ENCODE measurements at regions not wholly inside any gene's neighbourhood (a gene's known extent, or its start where the extent isn't known, plus 50 kb on each side); places are given as distances from the start of the nearest gene placed in this dataset.

DNA sequence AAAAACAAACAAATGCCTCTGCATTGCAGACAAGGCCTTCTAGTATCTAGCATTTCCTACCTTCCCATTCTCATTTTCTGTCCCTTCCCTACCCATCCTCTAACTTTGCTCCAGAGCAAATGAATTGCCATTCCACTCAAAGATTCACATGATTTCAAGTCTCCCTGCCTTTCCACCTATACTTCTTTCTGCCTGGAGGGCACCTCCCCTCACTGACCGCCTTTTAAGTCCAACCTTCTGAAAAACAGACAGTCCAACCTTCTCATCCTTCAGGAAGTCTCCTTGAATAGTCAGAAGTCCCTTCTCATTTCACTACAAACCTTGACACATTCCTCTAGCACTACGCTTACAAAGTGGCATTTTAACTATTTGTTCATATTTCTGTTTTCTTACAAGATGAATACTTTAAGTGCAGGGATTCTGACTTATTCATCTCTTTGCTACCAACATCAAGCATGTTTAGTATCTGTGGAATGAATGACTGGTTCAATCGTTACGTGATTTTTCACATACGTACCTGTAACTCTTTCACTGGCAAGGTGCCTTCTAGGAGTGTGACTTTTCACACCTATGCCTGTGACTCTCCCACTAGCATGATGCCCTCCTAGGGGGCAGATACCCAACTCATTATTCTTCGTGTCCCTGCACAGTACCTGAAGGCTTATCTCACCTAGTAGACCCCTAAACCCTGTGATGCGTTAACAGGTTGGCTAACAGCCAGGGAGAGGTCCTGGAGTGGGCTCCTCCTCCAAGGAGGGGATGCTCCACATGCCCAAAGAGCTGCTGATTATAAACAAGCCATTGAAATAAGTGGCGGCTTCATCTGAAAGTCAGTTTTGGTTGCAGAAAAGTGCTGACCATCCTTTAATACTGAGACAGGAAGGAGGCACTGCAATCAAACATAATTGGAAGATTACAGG lies 356.2 kb downstream of the MYCN start:
- H3K56ac ChIP-seq (ENCODE audit: extremely low read depth, insufficient read depth, low read length): no peak overlapping the region
- H4K5ac ChIP-seq (ENCODE audit: low read depth, low read length): no peak overlapping the region
- WGBS, 2 experiments (ENCODE audit: extremely low coverage in 2 of 2, insufficient read length in 1 of 2): no CpG with 5 or more reads among the region's 8 CpGs
- H3K4me1 ChIP-seq (ENCODE audit: control insufficient read depth, insufficient read depth, low read length): no peaks in the 10 kb centered on the region
- no peak overlapping the region for H2AFZ ChIP-seq (replicated peaks; ENCODE audit: low read length, poor library complexity)
- POLR2A ChIA-PET (ENCODE audit: unreplicated experiment): no interaction called here
- no peak overlapping the region for H3K4me2 ChIP-seq (ENCODE audit: low read depth, low read length)
- H4K91ac ChIP-seq (ENCODE audit: insufficient read depth, low read depth, low read length): no peak overlapping the region
- no peak overlapping the region for H4K8ac ChIP-seq (ENCODE audit: low read depth in 2 of 2, low read length in 2 of 2)
- dilution Hi-C loops (cut with HindIII; ENCODE audit: low sequenced_read_pairs, unreplicated experiment): no loop called here
- no peak overlapping the region for H3K27ac ChIP-seq (ENCODE audit: insufficient read depth, low read length)
- no peak overlapping the region for H3K4ac ChIP-seq (ENCODE audit: low read depth, low read length)
- BruUV-seq (replicated peaks): no TSS peak
- in situ Hi-C loops (cut with MboI; ENCODE audit: low sequenced_read_pairs): no loop called here
- no peak overlapping the region for H2AK9ac ChIP-seq (replicated peaks; ENCODE audit: low read depth, low read length, poor library complexity)
- no peak overlapping the region for H3K4me3 ChIP-seq (ENCODE audit: insufficient read depth, low read depth, low read length)
- H3K79me1 ChIP-seq (ENCODE audit: low read depth in 1 of 2, low read length in 2 of 2): no peaks in the 10 kb centered on the region
- H4K20me1 ChIP-seq (ENCODE audit: insufficient read depth, low read length): no peaks in the 10 kb centered on the region
- H3K18ac ChIP-seq (ENCODE audit: low read depth, low read length): no peak overlapping the region
- H2BK15ac ChIP-seq (ENCODE audit: low read depth, low read length): no peak overlapping the region
- no peaks in the 10 kb centered on the region for H3K9me1 ChIP-seq (ENCODE audit: insufficient read depth, low read length)
- intact Hi-C loops (cut with micrococcal nuclease): no loop called here
- no peak overlapping the region for H2BK5ac ChIP-seq (ENCODE audit: low read depth, low read length, poor library complexity, severe bottlenecking)
- no peak for ATAC-seq (ENCODE audit: low read depth)
- no peak overlapping the region for H2AK5ac ChIP-seq (ENCODE audit: low read depth, low read length)
- no peak overlapping the region for H2BK120ac ChIP-seq (ENCODE audit: low read depth, low read length)
- H3K27me3 ChIP-seq (ENCODE audit: control insufficient read depth, insufficient read depth, low read length): no peaks in the 10 kb centered on the region
- CTCF ChIA-PET: no interaction called here
- no peak overlapping the region for H3K14ac ChIP-seq (replicated peaks; ENCODE audit: low read depth, low read length)
- peaks cover 14% of the 10 kb centered on the region for H3K9me3 ChIP-seq (ENCODE audit: control insufficient read depth, insufficient read depth, low read length)
- no peak overlapping the region for H3K9ac ChIP-seq (ENCODE audit: low read depth, low read length)
- TF ChIP-seq, protein P1, sequence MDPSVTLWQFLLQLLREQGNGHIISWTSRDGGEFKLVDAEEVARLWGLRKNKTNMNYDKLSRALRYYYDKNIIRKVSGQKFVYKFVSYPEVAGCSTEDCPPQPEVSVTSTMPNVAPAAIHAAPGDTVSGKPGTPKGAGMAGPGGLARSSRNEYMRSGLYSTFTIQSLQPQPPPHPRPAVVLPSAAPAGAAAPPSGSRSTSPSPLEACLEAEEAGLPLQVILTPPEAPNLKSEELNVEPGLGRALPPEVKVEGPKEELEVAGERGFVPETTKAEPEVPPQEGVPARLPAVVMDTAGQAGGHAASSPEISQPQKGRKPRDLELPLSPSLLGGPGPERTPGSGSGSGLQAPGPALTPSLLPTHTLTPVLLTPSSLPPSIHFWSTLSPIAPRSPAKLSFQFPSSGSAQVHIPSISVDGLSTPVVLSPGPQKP (IDR thresholded peaks at IDR 0.05; ENCODE audit: borderline replicate concordance, low read depth, low read length): no peak
- TF ChIP-seq MAZ (IDR thresholded peaks at IDR 0.05; ENCODE audit: borderline replicate concordance, low read depth, low read length) (no peak), BHLHE40 (IDR thresholded peaks at IDR 0.05; ENCODE audit: low read depth, low read length) (no peak), MAFK (IDR thresholded peaks at IDR 0.05; ENCODE audit: low read depth, low read length) (no peak), MXI1 (IDR thresholded peaks at IDR 0.05; ENCODE audit: borderline replicate concordance, low read depth, low read length) (no peak), SMC3 (IDR thresholded peaks at IDR 0.05; ENCODE audit: low read depth, low read length) (no peak), RAD21 (IDR thresholded peaks at IDR 0.05; ENCODE audit: low read length) (no peak), CHD1 (IDR thresholded peaks at IDR 0.05; ENCODE audit: low read depth, low read length) (no peak), RCOR1 (IDR thresholded peaks at IDR 0.05; ENCODE audit: insufficient replicate concordance, low read length) (no peak), FOS (IDR thresholded peaks at IDR 0.05; ENCODE audit: low read depth, low read length) (no peak), CEBPB (IDR thresholded peaks at IDR 0.05; ENCODE audit: low read depth, low read length) (no peak), RFX5 (IDR thresholded peaks at IDR 0.05; ENCODE audit: low read depth, low read length) (no peak), NFE2L2 (IDR thresholded peaks at IDR 0.05; ENCODE audit: low read depth, low read length) (no peak)
- TF ChIP-seq, protein P2, sequence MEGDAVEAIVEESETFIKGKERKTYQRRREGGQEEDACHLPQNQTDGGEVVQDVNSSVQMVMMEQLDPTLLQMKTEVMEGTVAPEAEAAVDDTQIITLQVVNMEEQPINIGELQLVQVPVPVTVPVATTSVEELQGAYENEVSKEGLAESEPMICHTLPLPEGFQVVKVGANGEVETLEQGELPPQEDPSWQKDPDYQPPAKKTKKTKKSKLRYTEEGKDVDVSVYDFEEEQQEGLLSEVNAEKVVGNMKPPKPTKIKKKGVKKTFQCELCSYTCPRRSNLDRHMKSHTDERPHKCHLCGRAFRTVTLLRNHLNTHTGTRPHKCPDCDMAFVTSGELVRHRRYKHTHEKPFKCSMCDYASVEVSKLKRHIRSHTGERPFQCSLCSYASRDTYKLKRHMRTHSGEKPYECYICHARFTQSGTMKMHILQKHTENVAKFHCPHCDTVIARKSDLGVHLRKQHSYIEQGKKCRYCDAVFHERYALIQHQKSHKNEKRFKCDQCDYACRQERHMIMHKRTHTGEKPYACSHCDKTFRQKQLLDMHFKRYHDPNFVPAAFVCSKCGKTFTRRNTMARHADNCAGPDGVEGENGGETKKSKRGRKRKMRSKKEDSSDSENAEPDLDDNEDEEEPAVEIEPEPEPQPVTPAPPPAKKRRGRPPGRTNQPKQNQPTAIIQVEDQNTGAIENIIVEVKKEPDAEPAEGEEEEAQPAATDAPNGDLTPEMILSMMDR (conservative IDR thresholded peaks at IDR 0.05; ENCODE audit: low read depth, low read length): no peak
- TF ChIP-seq, protein P3, sequence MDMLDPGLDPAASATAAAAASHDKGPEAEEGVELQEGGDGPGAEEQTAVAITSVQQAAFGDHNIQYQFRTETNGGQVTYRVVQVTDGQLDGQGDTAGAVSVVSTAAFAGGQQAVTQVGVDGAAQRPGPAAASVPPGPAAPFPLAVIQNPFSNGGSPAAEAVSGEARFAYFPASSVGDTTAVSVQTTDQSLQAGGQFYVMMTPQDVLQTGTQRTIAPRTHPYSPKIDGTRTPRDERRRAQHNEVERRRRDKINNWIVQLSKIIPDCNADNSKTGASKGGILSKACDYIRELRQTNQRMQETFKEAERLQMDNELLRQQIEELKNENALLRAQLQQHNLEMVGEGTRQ (IDR thresholded peaks at IDR 0.05; ENCODE audit: low read depth, low read length): no peak
- no peak overlapping the region for H3K23ac ChIP-seq (ENCODE audit: low read depth, low read length)
- no peak for DNase-seq
- H2BK20ac ChIP-seq (ENCODE audit: low read depth, low read length): no peak overlapping the region
- H3K36me3 ChIP-seq (ENCODE audit: control insufficient read depth, insufficient read depth, low read length): no peaks in the 10 kb centered on the region

Measured in IMR-90 (cell line).